CD8-positive, alpha-beta memory T cell (primary cell): ENCODE measurements at regions not wholly inside any gene's neighbourhood (a gene's known extent, or its start where the extent isn't known, plus 50 kb on each side); places are given as distances from the start of the nearest gene placed in this dataset.
"Not testable (repeated sequence)": the region's sequence is repeated elsewhere in the genome, so short reads cannot be mapped to it uniquely, and the experiment has no call there.

ENCODE experiments used
- CTCF ChIA-PET: fragments of 350-600 bp; sonication (Branson Sonifier 250); formaldehyde crosslinking; loops from one replicate; lab custom pipeline; 2021; ENCODE audit warnings: antibody characterized with exemption; lab: Charles Lee
- POLR2A ChIA-PET: fragments of 350-600 bp; sonication (Branson Sonifier 250); formaldehyde crosslinking; loops from one replicate; lab custom pipeline; 2021; ENCODE audit warnings: antibody characterized with exemption; lab: Charles Lee
- DNase-seq, 5 donors: peaks; one replicate each; pipeline versions ENCODE4 v3.0.0 to v3.0.0-alpha.2; 2020 to 2022; ENCODE audit warnings: mixed read lengths in 1 of 5
- H3K27ac ChIP-seq: one replicate; pipeline ENCODE4 v1.7.0; 2013; ENCODE audit warnings: low read depth, mild to moderate bottlenecking, low read length, moderate library complexity
- H3K27me3 ChIP-seq: 2 replicates; pipeline ENCODE4 v1.7.0; 2013; ENCODE audit warnings: low read length, mild to moderate bottlenecking; ENCODE audit not compliant: insufficient read depth, poor library complexity, severe bottlenecking
- H3K36me3 ChIP-seq: 2 replicates; pipeline ENCODE4 v1.7.0; 2013; ENCODE audit warnings: mild to moderate bottlenecking, low read length, moderate library complexity; ENCODE audit not compliant: insufficient read depth
- H3K4me1 ChIP-seq: 2 replicates; pipeline ENCODE4 v1.7.0; 2013; ENCODE audit warnings: mild to moderate bottlenecking, low read length, moderate library complexity; ENCODE audit not compliant: insufficient read depth
- H3K4me3 ChIP-seq: 2 replicates; pipeline ENCODE4 v1.7.0; 2013; ENCODE audit warnings: mild to moderate bottlenecking, low read length
- H3K9me3 ChIP-seq: 2 replicates; pipeline ENCODE4 v1.7.0; 2013; ENCODE audit warnings: mild to moderate bottlenecking, low read length
- H3K27ac Mint-ChIP-seq, 8 donors: one replicate each; pipeline ENCODE4 v1.8.0; 2020 to 2021; ENCODE audit warnings: mixed read lengths in 8 of 8, mild to moderate bottlenecking in 6 of 8, inconsistent platforms in 3 of 8, moderate library complexity in 3 of 8
- H3K27me3 Mint-ChIP-seq, 2 donors: one replicate each; pipeline ENCODE4 v1.8.0; 2020 to 2021; ENCODE audit warnings: mixed read lengths in 2 of 2, mild to moderate bottlenecking in 1 of 2, moderate library complexity in 1 of 2
- H3K36me3 Mint-ChIP-seq, 3 donors: one replicate each; pipeline ENCODE4 v1.8.0; 2020 to 2021; ENCODE audit warnings: mixed read lengths in 3 of 3, inconsistent platforms in 1 of 3, mild to moderate bottlenecking in 1 of 3
- H3K4me1 Mint-ChIP-seq, 3 donors: one replicate each; pipeline ENCODE4 v1.8.0; 2020 to 2021; ENCODE audit warnings: mixed read lengths in 3 of 3, inconsistent platforms in 1 of 3, mild to moderate bottlenecking in 1 of 3
- H3K4me3 Mint-ChIP-seq, 7 donors: one replicate each; pipeline ENCODE4 v1.8.0; 2020 to 2021; ENCODE audit warnings: mixed read lengths in 7 of 7, mild to moderate bottlenecking in 6 of 7, moderate library complexity in 4 of 7, inconsistent platforms in 2 of 7
- H3K9me3 Mint-ChIP-seq, 5 donors: one replicate each; pipeline ENCODE4 v1.8.0; 2020 to 2022; ENCODE audit warnings: mixed read lengths in 5 of 5, mild to moderate bottlenecking in 3 of 5, moderate library complexity in 2 of 5, inconsistent platforms in 1 of 5

GRCh38 chr10:7053195-7053594 lies 357.6 kb downstream of the SFMBT2 start:
- no peak overlapping the region for H3K27ac ChIP-seq
- no peak overlapping the region for H3K4me3 ChIP-seq
- no peaks in the 10 kb centered on the region for H3K36me3 ChIP-seq
- Mint-ChIP-seq H3K27me3 (no peaks in the 10 kb centered on the region), H3K27ac (no peak overlapping the region), H3K36me3 (peaks cover 0 to 24% (median 2%) of the 10 kb centered on the region in 3 donors), H3K9me3 (peaks cover 5 to 13% (median 9%) of the 10 kb centered on the region in 5 donors), H3K4me1 (peaks cover 0 to 11% (median 4%) of the 10 kb centered on the region in 3 donors), H3K4me3 (no peak overlapping the region)
- H3K4me1 ChIP-seq = no peaks in the 10 kb centered on the region
- no peaks in the 10 kb centered on the region for H3K27me3 ChIP-seq
- H3K9me3 ChIP-seq = no peaks in the 10 kb centered on the region
- ChIA-PET CTCF (no interaction called here), POLR2A (no interaction called here)
- DNase-seq = no peak

- CTCF ChIA-PET, H3K4me3 ChIP-seq, POLR2A ChIA-PET, H3K9me3 ChIP-seq, H3K27ac ChIP-seq, H3K4me3 Mint-ChIP-seq, H3K27ac Mint-ChIP-seq, H3K27me3 ChIP-seq, DNase-seq, H3K36me3 ChIP-seq, H3K27me3 Mint-ChIP-seq, H3K9me3 Mint-ChIP-seq: not testable (repeated sequence)
- peaks cover 24% of the 10 kb centered on the region for H3K4me1 ChIP-seq
- H3K4me1 Mint-ChIP-seq = peaks cover 26 to 43% (median 35%) of the 10 kb centered on the region in 3 donors
- peaks cover 0 to 16% (median 2%) of the 10 kb centered on the region in 3 donors for H3K36me3 Mint-ChIP-seq
Measured at GRCh38 chr10:7050024-7050423, 360.8 kb downstream of the SFMBT2 start.

GRCh38 chr10:7048061-7048460 lies 362.8 kb downstream of the SFMBT2 start:
- POLR2A ChIA-PET = interaction anchor here (0.5 kb wide), 1 partner anchor 363 kb away, joined by 5 read pairs; the partner anchor contains the start of gene SFMBT2

GRCh38 chr10:7046615-7047014 lies 364.2 kb downstream of the SFMBT2 start:
- Mint-ChIP-seq H3K27me3 (no peaks in the 10 kb centered on the region), H3K9me3 (peaks cover 3 to 9% (median 9%) of the 10 kb centered on the region in 5 donors), H3K36me3 (peaks cover 0 to 14% (median 2%) of the 10 kb centered on the region in 3 donors), H3K4me1 (peaks cover 53 to 73% (median 63%) of the 10 kb centered on the region in 3 donors), H3K4me3 (peak overlapping the region in 6 of 7 donors; percentile 0 to 63 (median 56)), H3K27ac (peak overlapping the region in 7 of 8 donors; percentile 3 to 87 (median 67))
- ChIA-PET CTCF (no interaction called here), POLR2A (interaction anchor here (0.7 kb wide), 1 partner anchor 25 kb away, joined by 4 read pairs; no protein-coding TSS in a partner anchor)
- peaks cover 44% of the 10 kb centered on the region for H3K4me1 ChIP-seq
- H3K9me3 ChIP-seq = no peaks in the 10 kb centered on the region
- no peak overlapping the region for H3K4me3 ChIP-seq
- H3K36me3 ChIP-seq = no peaks in the 10 kb centered on the region
- no peaks in the 10 kb centered on the region for H3K27me3 ChIP-seq
- H3K27ac ChIP-seq = no peak overlapping the region
- DNase-seq = no peak

More at GRCh38 chr10:7048061-7048460, 362.8 kb downstream of the SFMBT2 start:
- Mint-ChIP-seq H3K4me1 (peaks cover 42 to 62% (median 48%) of the 10 kb centered on the region in 3 donors), H3K27ac (no peak overlapping the region), H3K36me3 (peaks cover 0 to 16% (median 2%) of the 10 kb centered on the region in 3 donors), H3K27me3 (no peaks in the 10 kb centered on the region), H3K9me3 (peaks cover 5 to 9% (median 9%) of the 10 kb centered on the region in 5 donors), H3K4me3 (peak overlapping the region in 2 of 7 donors; percentile 5 to 15)
- H3K36me3 ChIP-seq = no peaks in the 10 kb centered on the region
- no peak overlapping the region for H3K4me3 ChIP-seq
- H3K4me1 ChIP-seq = peaks cover 38% of the 10 kb centered on the region
- CTCF ChIA-PET = no interaction called here
- DNase-seq = no peak
- H3K27me3 ChIP-seq = no peaks in the 10 kb centered on the region
- no peak overlapping the region for H3K27ac ChIP-seq
- H3K9me3 ChIP-seq = no peaks in the 10 kb centered on the region

- Histone ChIP-seq H3K9me3 (no peaks in the 10 kb centered on the region), H3K36me3 (no peaks in the 10 kb centered on the region), H3K27ac (no peak overlapping the region), H3K4me3 (no peak overlapping the region), H3K4me1 (peaks cover 44% of the 10 kb centered on the region), H3K27me3 (no peaks in the 10 kb centered on the region)
- Mint-ChIP-seq H3K9me3 (peaks cover 3 to 9% (median 9%) of the 10 kb centered on the region in 5 donors), H3K27ac (peak overlapping the region; percentile 0 to 83 (median 58)), H3K36me3 (peaks cover 0 to 10% (median 2%) of the 10 kb centered on the region in 3 donors), H3K4me3 (peak overlapping the region; percentile 0 to 63 (median 56)), H3K4me1 (peaks cover 56 to 76% (median 69%) of the 10 kb centered on the region in 3 donors), H3K27me3 (peaks cover 0 to 2% of the 10 kb centered on the region in 2 donors)
- CTCF ChIA-PET = no interaction called here
- peak in 2 of 5 donors; percentile 1 to 71 for DNase-seq
- POLR2A ChIA-PET = interaction anchor here (0.7 kb wide), 1 partner anchor 25 kb away, joined by 4 read pairs; no protein-coding TSS in a partner anchor
Measured at GRCh38 chr10:7045891-7046599, 364.8 kb downstream of the SFMBT2 start.

- peaks cover 65 to 82% (median 79%) of the 10 kb centered on the region in 3 donors for H3K4me1 Mint-ChIP-seq
- no peaks in the 10 kb centered on the region for H3K9me3 Mint-ChIP-seq
- no peaks in the 10 kb centered on the region for H3K27me3 ChIP-seq
- H3K36me3 Mint-ChIP-seq = no peaks in the 10 kb centered on the region
- H3K36me3 ChIP-seq = no peaks in the 10 kb centered on the region
- CTCF ChIA-PET = interaction anchor here (1.8 kb wide), 1 partner anchor 11 kb away, joined by 6 read pairs; no protein-coding TSS in a partner anchor
- H3K27ac Mint-ChIP-seq = peak overlapping the region in 1 of 8 donors; percentile 79
- peak overlapping the region in 2 of 7 donors; percentile 7 to 21 for H3K4me3 Mint-ChIP-seq
- H3K27me3 Mint-ChIP-seq = peaks cover 0 to 2% of the 10 kb centered on the region in 2 donors
- POLR2A ChIA-PET = no interaction called here
- peaks cover 44% of the 10 kb centered on the region for H3K4me1 ChIP-seq
- DNase-seq = no peak
- no peak overlapping the region for H3K27ac ChIP-seq
- H3K9me3 ChIP-seq = no peaks in the 10 kb centered on the region
- no peak overlapping the region for H3K4me3 ChIP-seq
Measured at GRCh38 chr10:7043055-7043653, 367.7 kb downstream of the SFMBT2 start.

GRCh38 chr10:7042419-7043054 lies 368.3 kb downstream of the SFMBT2 start:
- no peak overlapping the region for H3K27ac ChIP-seq
- DNase-seq = no peak
- POLR2A ChIA-PET = no interaction called here
- H3K27ac Mint-ChIP-seq = peak overlapping the region in 2 of 8 donors; percentile 19 to 29
- CTCF ChIA-PET = interaction anchor here (1.8 kb wide), 1 partner anchor 10 kb away, joined by 6 read pairs; no protein-coding TSS in a partner anchor
- H3K4me1 Mint-ChIP-seq = peaks cover 63 to 79% (median 72%) of the 10 kb centered on the region in 3 donors
- no peak overlapping the region for H3K4me3 Mint-ChIP-seq
- no peaks in the 10 kb centered on the region for H3K36me3 Mint-ChIP-seq
- no peaks in the 10 kb centered on the region for H3K9me3 Mint-ChIP-seq
- H3K4me3 ChIP-seq = no peak overlapping the region
- H3K27me3 ChIP-seq = no peaks in the 10 kb centered on the region
- peaks cover 40% of the 10 kb centered on the region for H3K4me1 ChIP-seq
- no peaks in the 10 kb centered on the region for H3K36me3 ChIP-seq
- H3K27me3 Mint-ChIP-seq = peaks cover 0 to 2% of the 10 kb centered on the region in 2 donors
- no peaks in the 10 kb centered on the region for H3K9me3 ChIP-seq
